WTC11 (cell line): ENCODE measurements at regions not wholly inside any gene's neighbourhood (a gene's known extent, or its start where the extent isn't known, plus 50 kb on each side); places are given as distances from the start of the nearest gene placed in this dataset.

Experiments
- ATAC-seq: fragments of 200-7000 bp; cut with Tn5 transposase; 2 replicates; pipeline ENCODE4 v1.10.0; 2021; ENCODE audit warnings: mild to moderate bottlenecking, moderate library complexity
- CTCF ChIA-PET: fragments of 300-600 bp; sonication (Branson Sonifier 250); formaldehyde crosslinking; loops from one replicate; lab custom pipeline; 2021; ENCODE audit warnings: antibody characterized with exemption; lab: Charles Lee
- POLR2A ChIA-PET: fragments of 350-600 bp; sonication (Branson Sonifier 250); formaldehyde crosslinking; loops from one replicate; lab custom pipeline; 2021; ENCODE audit warnings: antibody characterized with exemption; lab: Charles Lee
- DNase-seq: peaks from one replicate; pipeline ENCODE4 v3.0.0; 2021; ENCODE audit warnings: low spot score
- H3K27ac Mint-ChIP-seq: 2 replicates; pipeline ENCODE4 v1.8.0; 2021; ENCODE audit warnings: mixed read lengths
- H3K27me3 Mint-ChIP-seq: 2 replicates; pipeline ENCODE4 v1.8.0; 2021; ENCODE audit warnings: low read depth, mild to moderate bottlenecking, moderate library complexity, mixed read lengths
- H3K36me3 Mint-ChIP-seq: 2 replicates; pipeline ENCODE4 v1.8.0; 2021; ENCODE audit warnings: mixed read lengths
- H3K4me1 Mint-ChIP-seq: 2 replicates; pipeline ENCODE4 v1.8.0; 2022; ENCODE audit warnings: mixed read lengths
- H3K4me3 Mint-ChIP-seq: 2 replicates; pipeline ENCODE4 v1.8.0; 2021; ENCODE audit warnings: mild to moderate bottlenecking, moderate library complexity, mixed read lengths
- H3K9me3 Mint-ChIP-seq: 2 replicates; pipeline ENCODE4 v1.8.0; 2021; ENCODE audit warnings: mixed read lengths
- ESRRA ChIP-seq: sonication (generic); formaldehyde crosslinking; IDR thresholded peaks from 2 replicates; pipeline ENCODE4 v1.8.1; 2022; ENCODE audit warnings: mild to moderate bottlenecking, missing genetic modification reagents, borderline replicate concordance
- FOXJ3 ChIP-seq: sonication (generic); formaldehyde crosslinking; IDR thresholded peaks from 2 replicates; pipeline ENCODE4 v1.9.0; 2021; ENCODE audit warnings: missing genetic modification reagents, mild to moderate bottlenecking, borderline replicate concordance
- FOXK1 ChIP-seq: sonication (generic); formaldehyde crosslinking; IDR thresholded peaks from 2 replicates; pipeline ENCODE4 v1.8.0; 2022; ENCODE audit warnings: mild to moderate bottlenecking, moderate library complexity, missing genetic modification reagents
- JAZF1 ChIP-seq: fragments of 250-450 bp; sonication (Bioruptor Pico); IDR thresholded peaks from 2 replicates; pipeline ENCODE4 v1.9.0; 2021; ENCODE audit warnings: moderate library complexity, mild to moderate bottlenecking, inconsistent platforms
- JUN ChIP-seq: sonication (generic); formaldehyde crosslinking; IDR thresholded peaks from 2 replicates; pipeline ENCODE4 v1.8.0; 2023; ENCODE audit warnings: mild to moderate bottlenecking, missing genetic modification reagents
- KAT7 ChIP-seq: sonication (generic); formaldehyde crosslinking; IDR thresholded peaks from 2 replicates; pipeline ENCODE4 v1.8.1; 2023; ENCODE audit warnings: missing genetic modification reagents, mild to moderate bottlenecking, borderline replicate concordance
- OVOL2 ChIP-seq: fragments of 250-450 bp; sonication (Bioruptor Pico); IDR thresholded peaks from 2 replicates; pipeline ENCODE4 v1.9.0; 2021; ENCODE audit warnings: mild to moderate bottlenecking, borderline replicate concordance
- RELA ChIP-seq: sonication (generic); formaldehyde crosslinking; IDR thresholded peaks from 2 replicates; pipeline ENCODE4 v1.8.1; 2022; ENCODE audit warnings: missing genetic modification reagents, mild to moderate bottlenecking, borderline replicate concordance
- RORB ChIP-seq: fragments of 250-450 bp; sonication (Bioruptor Pico); IDR thresholded peaks from 2 replicates; pipeline ENCODE4 v1.9.0; 2021; ENCODE audit warnings: mild to moderate bottlenecking
- SP1 ChIP-seq: sonication (generic); formaldehyde crosslinking; conservative IDR thresholded peaks from 2 replicates; pipeline ENCODE4 v1.8.1; 2022; ENCODE audit warnings: missing genetic modification reagents
- ZNF121 ChIP-seq: sonication (generic); formaldehyde crosslinking; IDR thresholded peaks from 2 replicates; pipeline ENCODE4 v1.8.0; 2023; ENCODE audit warnings: missing genetic modification reagents
- ZNF263 ChIP-seq: sonication (generic); formaldehyde crosslinking; IDR thresholded peaks from 2 replicates; pipeline ENCODE4 v1.8.1; 2022; ENCODE audit warnings: low read depth, mild to moderate bottlenecking, moderate library complexity, missing genetic modification reagents
- ZNF416 ChIP-seq: fragments of 250-450 bp; sonication (Bioruptor Pico); IDR thresholded peaks from 2 replicates; pipeline ENCODE4 v1.9.0; 2021; ENCODE audit warnings: mild to moderate bottlenecking, inconsistent platforms
- TF ChIP-seq, protein P1 (sequence below): fragments of 250-450 bp; sonication (Bioruptor Pico); IDR thresholded peaks from 2 replicates; pipeline ENCODE4 v1.9.0; 2021; ENCODE audit warnings: mild to moderate bottlenecking
- TF ChIP-seq, protein P2 (sequence below): sonication (generic); formaldehyde crosslinking; IDR thresholded peaks from 2 replicates; pipeline ENCODE4 v1.8.1; 2022; ENCODE audit warnings: missing genetic modification reagents, borderline replicate concordance
- TF ChIP-seq, protein P3 (sequence below): sonication (generic); formaldehyde crosslinking; IDR thresholded peaks from 2 replicates; pipeline ENCODE4 v1.8.0; 2022; ENCODE audit warnings: mild to moderate bottlenecking, missing genetic modification reagents
- TF ChIP-seq, protein P4 (sequence below): sonication (generic); formaldehyde crosslinking; IDR thresholded peaks from 2 replicates; pipeline ENCODE4 v1.8.1; 2023; ENCODE audit warnings: mild to moderate bottlenecking, missing genetic modification reagents, moderate library complexity
- TF ChIP-seq, protein P5 (sequence below): sonication (generic); formaldehyde crosslinking; IDR thresholded peaks from 2 replicates; pipeline ENCODE4 v1.8.1; 2022; ENCODE audit warnings: low read depth, mild to moderate bottlenecking, moderate library complexity, missing genetic modification reagents, borderline replicate concordance
- TF ChIP-seq, protein P6 (sequence below): sonication (generic); formaldehyde crosslinking; IDR thresholded peaks from 2 replicates; pipeline ENCODE4 v1.8.0; 2022; ENCODE audit warnings: missing genetic modification reagents

DNA sequence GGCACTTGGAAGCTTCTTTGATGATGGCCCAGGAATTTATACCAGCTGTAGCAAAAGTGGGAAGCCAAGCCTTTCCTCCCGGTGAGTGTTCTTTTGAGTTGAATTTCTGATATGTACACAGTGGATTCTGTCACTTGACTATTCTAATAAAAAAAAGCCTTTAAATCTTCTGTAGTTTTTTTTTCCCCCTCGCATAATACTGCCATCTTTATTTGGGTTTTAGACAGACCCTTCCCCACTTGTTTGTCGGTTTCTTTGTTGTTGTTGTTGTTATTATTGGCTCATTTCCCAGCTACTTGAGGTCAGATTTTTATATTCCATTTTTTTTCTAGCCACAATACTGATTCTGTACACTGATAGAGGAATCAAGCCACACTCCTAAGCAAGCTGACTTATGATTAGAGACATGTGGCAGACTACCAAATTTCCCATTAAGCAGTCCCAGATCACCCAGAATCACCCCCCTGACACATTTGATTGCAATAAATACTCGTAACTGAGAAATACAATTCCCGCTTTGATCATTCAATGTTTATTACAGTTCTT is 122.4 kb upstream of the IL12A start:
- Mint-ChIP-seq H3K27me3 (no peaks in the 10 kb centered on the region), H3K36me3 (no peaks in the 10 kb centered on the region), H3K9me3 (no peaks in the 10 kb centered on the region), H3K4me3 (no peak overlapping the region), H3K27ac (no peak overlapping the region; the same call in 1 of the 2 replicates), H3K4me1 (peaks cover 7% of the 10 kb centered on the region)
- POLR2A ChIA-PET, result no interaction called here
- TF ChIP-seq ZNF416 (CRISPR knock-in tag) (no peak), JAZF1 (CRISPR knock-in tag) (no peak), JUN (CRISPR knock-in tag) (no peak), RORB (no peak), ESRRA (CRISPR knock-in tag) (no peak), RELA (no peak), ZNF263 (CRISPR knock-in tag) (no peak), FOXK1 (no peak), FOXJ3 (CRISPR knock-in tag) (no peak), OVOL2 (CRISPR knock-in tag) (no peak), ZNF121 (CRISPR knock-in tag) (no peak), SP1 (no peak), KAT7 (CRISPR knock-in tag) (no peak)
- TF ChIP-seq, protein P1, sequence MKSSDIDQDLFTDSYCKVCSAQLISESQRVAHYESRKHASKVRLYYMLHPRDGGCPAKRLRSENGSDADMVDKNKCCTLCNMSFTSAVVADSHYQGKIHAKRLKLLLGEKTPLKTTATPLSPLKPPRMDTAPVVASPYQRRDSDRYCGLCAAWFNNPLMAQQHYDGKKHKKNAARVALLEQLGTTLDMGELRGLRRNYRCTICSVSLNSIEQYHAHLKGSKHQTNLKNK, result no peak
- TF ChIP-seq, protein P2, sequence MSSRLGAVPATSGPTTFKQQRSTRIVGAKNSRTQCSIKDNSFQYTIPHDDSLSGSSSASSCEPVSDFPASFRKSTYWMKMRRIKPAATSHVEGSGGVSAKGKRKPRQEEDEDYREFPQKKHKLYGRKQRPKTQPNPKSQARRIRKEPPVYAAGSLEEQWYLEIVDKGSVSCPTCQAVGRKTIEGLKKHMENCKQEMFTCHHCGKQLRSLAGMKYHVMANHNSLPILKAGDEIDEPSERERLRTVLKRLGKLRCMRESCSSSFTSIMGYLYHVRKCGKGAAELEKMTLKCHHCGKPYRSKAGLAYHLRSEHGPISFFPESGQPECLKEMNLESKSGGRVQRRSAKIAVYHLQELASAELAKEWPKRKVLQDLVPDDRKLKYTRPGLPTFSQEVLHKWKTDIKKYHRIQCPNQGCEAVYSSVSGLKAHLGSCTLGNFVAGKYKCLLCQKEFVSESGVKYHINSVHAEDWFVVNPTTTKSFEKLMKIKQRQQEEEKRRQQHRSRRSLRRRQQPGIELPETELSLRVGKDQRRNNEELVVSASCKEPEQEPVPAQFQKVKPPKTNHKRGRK, result no peak
- TF ChIP-seq, protein P3, sequence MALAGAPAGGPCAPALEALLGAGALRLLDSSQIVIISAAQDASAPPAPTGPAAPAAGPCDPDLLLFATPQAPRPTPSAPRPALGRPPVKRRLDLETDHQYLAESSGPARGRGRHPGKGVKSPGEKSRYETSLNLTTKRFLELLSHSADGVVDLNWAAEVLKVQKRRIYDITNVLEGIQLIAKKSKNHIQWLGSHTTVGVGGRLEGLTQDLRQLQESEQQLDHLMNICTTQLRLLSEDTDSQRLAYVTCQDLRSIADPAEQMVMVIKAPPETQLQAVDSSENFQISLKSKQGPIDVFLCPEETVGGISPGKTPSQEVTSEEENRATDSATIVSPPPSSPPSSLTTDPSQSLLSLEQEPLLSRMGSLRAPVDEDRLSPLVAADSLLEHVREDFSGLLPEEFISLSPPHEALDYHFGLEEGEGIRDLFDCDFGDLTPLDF (CRISPR knock-in tag), result no peak
- TF ChIP-seq, protein P4, sequence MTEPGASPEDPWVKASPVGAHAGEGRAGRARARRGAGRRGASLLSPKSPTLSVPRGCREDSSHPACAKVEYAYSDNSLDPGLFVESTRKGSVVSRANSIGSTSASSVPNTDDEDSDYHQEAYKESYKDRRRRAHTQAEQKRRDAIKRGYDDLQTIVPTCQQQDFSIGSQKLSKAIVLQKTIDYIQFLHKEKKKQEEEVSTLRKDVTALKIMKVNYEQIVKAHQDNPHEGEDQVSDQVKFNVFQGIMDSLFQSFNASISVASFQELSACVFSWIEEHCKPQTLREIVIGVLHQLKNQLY (CRISPR knock-in tag), result no peak
- TF ChIP-seq, protein P5, sequence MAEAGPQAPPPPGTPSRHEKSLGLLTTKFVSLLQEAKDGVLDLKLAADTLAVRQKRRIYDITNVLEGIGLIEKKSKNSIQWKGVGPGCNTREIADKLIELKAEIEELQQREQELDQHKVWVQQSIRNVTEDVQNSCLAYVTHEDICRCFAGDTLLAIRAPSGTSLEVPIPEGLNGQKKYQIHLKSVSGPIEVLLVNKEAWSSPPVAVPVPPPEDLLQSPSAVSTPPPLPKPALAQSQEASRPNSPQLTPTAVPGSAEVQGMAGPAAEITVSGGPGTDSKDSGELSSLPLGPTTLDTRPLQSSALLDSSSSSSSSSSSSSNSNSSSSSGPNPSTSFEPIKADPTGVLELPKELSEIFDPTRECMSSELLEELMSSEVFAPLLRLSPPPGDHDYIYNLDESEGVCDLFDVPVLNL (CRISPR knock-in tag), result no peak
- TF ChIP-seq, protein P6, sequence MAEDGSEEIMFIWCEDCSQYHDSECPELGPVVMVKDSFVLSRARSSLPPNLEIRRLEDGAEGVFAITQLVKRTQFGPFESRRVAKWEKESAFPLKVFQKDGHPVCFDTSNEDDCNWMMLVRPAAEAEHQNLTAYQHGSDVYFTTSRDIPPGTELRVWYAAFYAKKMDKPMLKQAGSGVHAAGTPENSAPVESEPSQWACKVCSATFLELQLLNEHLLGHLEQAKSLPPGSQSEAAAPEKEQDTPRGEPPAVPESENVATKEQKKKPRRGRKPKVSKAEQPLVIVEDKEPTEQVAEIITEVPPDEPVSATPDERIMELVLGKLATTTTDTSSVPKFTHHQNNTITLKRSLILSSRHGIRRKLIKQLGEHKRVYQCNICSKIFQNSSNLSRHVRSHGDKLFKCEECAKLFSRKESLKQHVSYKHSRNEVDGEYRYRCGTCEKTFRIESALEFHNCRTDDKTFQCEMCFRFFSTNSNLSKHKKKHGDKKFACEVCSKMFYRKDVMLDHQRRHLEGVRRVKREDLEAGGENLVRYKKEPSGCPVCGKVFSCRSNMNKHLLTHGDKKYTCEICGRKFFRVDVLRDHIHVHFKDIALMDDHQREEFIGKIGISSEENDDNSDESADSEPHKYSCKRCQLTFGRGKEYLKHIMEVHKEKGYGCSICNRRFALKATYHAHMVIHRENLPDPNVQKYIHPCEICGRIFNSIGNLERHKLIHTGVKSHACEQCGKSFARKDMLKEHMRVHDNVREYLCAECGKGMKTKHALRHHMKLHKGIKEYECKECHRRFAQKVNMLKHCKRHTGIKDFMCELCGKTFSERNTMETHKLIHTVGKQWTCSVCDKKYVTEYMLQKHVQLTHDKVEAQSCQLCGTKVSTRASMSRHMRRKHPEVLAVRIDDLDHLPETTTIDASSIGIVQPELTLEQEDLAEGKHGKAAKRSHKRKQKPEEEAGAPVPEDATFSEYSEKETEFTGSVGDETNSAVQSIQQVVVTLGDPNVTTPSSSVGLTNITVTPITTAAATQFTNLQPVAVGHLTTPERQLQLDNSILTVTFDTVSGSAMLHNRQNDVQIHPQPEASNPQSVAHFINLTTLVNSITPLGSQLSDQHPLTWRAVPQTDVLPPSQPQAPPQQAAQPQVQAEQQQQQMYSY, result no peak
- DNase-seq (no peak), ATAC-seq (no peak)
- CTCF ChIA-PET, result interaction anchor here (0.8 kb wide), 1 partner anchor 166 kb away, joined by 3 read pairs; no protein-coding TSS in a partner anchor
